Mesothelial cell of epicardium (in vitro differentiated cells): ENCODE measurements at regions not wholly inside any gene's neighbourhood (a gene's known extent, or its start where the extent isn't known, plus 50 kb on each side); places are given as distances from the start of the nearest gene placed in this dataset.

ENCODE experiments used
- DNase-seq, 2 experiments: peaks; one replicate each; pipeline ENCODE4 v3.0.0; 2021; ENCODE audit warnings: low spot score in 2 of 2; ENCODE audit not compliant: unreplicated experiment in 2 of 2
- H3K27ac Mint-ChIP-seq: 2 replicates; pipeline ENCODE4 v1.8.0; 2021; ENCODE audit warnings: mixed read lengths
- H3K27me3 Mint-ChIP-seq: 2 replicates; pipeline ENCODE4 v1.8.0; 2021; ENCODE audit warnings: low read depth, mixed read lengths
- H3K36me3 Mint-ChIP-seq: 2 replicates; pipeline ENCODE4 v1.8.0; 2021; ENCODE audit warnings: mixed read lengths
- H3K4me1 Mint-ChIP-seq: 2 replicates; pipeline ENCODE4 v1.8.0; 2021; ENCODE audit warnings: mixed read lengths
- H3K4me3 Mint-ChIP-seq: 2 replicates; pipeline ENCODE4 v1.8.0; 2021; ENCODE audit warnings: mild to moderate bottlenecking, moderate library complexity, mixed read lengths
- H3K9me3 Mint-ChIP-seq: 2 replicates; pipeline ENCODE4 v1.8.0; 2021; ENCODE audit warnings: mixed read lengths
- TF ChIP-seq, protein P1 (sequence below): fragments of 200-600 bp; sonication (generic); IDR thresholded peaks from one replicate; pipeline ENCODE4 v1.5.0; 2021; ENCODE audit warnings: antibody characterized with exemption; ENCODE audit not compliant: unreplicated experiment

DNA sequence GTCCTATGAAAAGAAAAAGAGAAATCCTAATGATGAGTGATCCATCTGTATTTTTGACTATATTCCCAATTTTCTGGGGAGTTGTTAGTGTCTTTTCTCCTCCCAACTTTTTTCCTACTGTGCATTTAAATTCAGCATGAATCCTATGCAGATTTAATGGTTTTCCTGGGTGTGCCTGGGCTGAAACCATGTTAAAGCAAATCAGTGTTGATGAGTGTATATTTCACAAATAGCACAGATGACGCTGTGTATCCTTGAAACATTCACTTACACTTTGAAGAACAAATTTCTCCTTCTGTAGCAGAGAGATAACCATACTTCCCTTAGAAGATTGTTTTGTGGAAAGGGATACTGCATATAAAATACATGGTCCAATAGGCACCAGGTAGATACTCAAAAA is 114.3 kb downstream of the TRIB2 start:
- no peak for DNase-seq
- Mint-ChIP-seq H3K4me3 (no peak overlapping the region), H3K4me1 (peaks cover under 1% of the 10 kb centered on the region), H3K9me3 (no peaks in the 10 kb centered on the region), H3K36me3 (no peaks in the 10 kb centered on the region), H3K27ac (no peak overlapping the region), H3K27me3 (no peaks in the 10 kb centered on the region)
- TF ChIP-seq, protein P1, sequence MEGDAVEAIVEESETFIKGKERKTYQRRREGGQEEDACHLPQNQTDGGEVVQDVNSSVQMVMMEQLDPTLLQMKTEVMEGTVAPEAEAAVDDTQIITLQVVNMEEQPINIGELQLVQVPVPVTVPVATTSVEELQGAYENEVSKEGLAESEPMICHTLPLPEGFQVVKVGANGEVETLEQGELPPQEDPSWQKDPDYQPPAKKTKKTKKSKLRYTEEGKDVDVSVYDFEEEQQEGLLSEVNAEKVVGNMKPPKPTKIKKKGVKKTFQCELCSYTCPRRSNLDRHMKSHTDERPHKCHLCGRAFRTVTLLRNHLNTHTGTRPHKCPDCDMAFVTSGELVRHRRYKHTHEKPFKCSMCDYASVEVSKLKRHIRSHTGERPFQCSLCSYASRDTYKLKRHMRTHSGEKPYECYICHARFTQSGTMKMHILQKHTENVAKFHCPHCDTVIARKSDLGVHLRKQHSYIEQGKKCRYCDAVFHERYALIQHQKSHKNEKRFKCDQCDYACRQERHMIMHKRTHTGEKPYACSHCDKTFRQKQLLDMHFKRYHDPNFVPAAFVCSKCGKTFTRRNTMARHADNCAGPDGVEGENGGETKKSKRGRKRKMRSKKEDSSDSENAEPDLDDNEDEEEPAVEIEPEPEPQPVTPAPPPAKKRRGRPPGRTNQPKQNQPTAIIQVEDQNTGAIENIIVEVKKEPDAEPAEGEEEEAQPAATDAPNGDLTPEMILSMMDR = no peak

DNA sequence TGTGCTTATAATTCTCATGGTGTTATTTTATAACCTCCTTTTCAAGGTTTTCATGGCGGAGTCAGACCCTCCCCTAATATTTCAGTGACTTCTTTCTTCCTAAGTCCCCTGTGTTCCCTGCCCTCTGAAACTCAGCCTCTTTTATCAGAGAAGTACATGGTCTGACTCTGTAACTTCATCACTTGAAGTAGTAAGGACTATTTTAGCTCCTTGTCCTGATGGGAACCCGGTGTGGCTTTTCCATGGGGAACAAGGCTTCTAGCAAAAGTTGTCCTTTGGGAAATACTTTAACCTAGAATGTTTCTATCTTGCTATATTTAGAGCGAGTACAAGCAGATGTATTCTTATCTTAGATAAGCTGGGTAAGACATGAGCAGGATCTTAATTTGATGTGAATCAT is 117.5 kb downstream of the TRIB2 start:
- DNase-seq = no peak
- H3K27ac Mint-ChIP-seq = no peak overlapping the region
- H3K4me3 Mint-ChIP-seq = no peak overlapping the region
- no peaks in the 10 kb centered on the region for H3K4me1 Mint-ChIP-seq
- no peaks in the 10 kb centered on the region for H3K36me3 Mint-ChIP-seq
- H3K27me3 Mint-ChIP-seq = no peaks in the 10 kb centered on the region
- H3K9me3 Mint-ChIP-seq = no peaks in the 10 kb centered on the region
- TF ChIP-seq, protein P1 = no peak

DNA sequence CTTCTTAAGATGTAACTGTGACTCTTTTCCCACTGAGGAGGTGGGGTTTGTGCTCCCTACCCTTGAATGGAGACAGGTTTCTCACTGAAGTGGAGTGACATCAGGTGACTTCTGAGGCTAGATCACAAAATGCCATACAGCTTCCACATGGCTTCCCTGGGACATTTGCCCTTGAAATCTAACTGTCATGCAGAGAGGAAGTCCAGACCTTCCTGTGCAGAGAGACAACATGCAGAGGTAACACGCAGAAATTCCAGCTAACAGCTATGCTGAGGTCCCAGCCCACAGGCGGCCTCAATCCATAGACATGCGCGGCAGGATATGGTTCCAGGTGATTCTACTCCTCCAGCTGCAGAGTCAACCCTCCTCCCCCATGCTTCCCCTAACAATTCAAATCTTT is 119.0 kb downstream of the TRIB2 start:
- Mint-ChIP-seq H3K4me1 (no peaks in the 10 kb centered on the region), H3K36me3 (no peaks in the 10 kb centered on the region)
- TF ChIP-seq, protein P1 = no peak

DNA sequence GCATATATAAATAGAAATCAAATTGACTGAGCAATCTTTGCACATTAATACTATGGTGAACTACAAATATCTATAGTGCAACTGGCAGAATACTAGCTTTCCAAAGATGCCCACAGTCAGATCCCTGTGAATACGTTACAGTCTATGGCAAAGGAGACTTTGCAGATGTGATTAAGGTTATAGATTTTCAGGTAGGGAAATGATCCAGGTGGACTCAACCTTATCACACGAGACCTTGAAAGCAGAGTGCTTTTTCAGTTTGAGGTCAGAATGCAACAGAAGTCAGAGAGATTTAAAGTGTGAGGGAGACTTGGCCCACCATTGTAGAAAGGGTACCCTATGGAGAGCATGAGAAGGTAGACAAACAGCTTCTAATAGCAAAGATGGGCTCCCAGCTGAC is 122.6 kb downstream of the TRIB2 start:
- no peaks in the 10 kb centered on the region for H3K36me3 Mint-ChIP-seq
- DNase-seq = no peak
- no peaks in the 10 kb centered on the region for H3K4me1 Mint-ChIP-seq
- H3K27me3 Mint-ChIP-seq = no peaks in the 10 kb centered on the region
- H3K27ac Mint-ChIP-seq = no peak overlapping the region
- peaks cover 9% of the 10 kb centered on the region for H3K9me3 Mint-ChIP-seq
- TF ChIP-seq, protein P1 = no peak
- H3K4me3 Mint-ChIP-seq = no peak overlapping the region

More for the DNA sequence above, 119.0 kb downstream of the TRIB2 start:
- H3K9me3 Mint-ChIP-seq = no peaks in the 10 kb centered on the region
- no peak for DNase-seq
- H3K27ac Mint-ChIP-seq = no peak overlapping the region
- no peaks in the 10 kb centered on the region for H3K27me3 Mint-ChIP-seq
- no peak overlapping the region for H3K4me3 Mint-ChIP-seq

DNA sequence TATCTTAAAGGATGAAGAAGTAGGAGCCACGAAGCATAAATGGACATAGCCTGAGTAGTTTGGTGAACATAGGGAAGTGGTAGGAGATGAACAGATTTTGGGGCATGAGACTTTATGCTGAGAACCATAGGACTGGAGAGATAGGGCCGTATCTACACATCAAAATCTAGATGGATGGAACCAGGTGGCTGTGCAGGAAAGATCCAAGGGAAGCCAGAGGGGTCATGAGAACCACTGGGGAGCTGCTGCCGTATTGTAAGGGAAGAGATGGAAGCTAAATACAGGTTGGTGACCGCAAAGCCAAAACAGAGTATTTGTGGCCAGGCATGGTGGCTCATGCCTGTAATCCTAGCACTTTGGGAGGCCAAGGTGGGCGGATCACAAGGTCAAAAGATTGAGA is 124.3 kb downstream of the TRIB2 start:
- Mint-ChIP-seq H3K27ac (no peak overlapping the region), H3K27me3 (no peaks in the 10 kb centered on the region), H3K4me1 (peaks cover 2% of the 10 kb centered on the region), H3K9me3 (peaks cover 9% of the 10 kb centered on the region), H3K36me3 (no peaks in the 10 kb centered on the region), H3K4me3 (no peak overlapping the region)
- DNase-seq = no peak
- TF ChIP-seq, protein P1 = no peak

DNA sequence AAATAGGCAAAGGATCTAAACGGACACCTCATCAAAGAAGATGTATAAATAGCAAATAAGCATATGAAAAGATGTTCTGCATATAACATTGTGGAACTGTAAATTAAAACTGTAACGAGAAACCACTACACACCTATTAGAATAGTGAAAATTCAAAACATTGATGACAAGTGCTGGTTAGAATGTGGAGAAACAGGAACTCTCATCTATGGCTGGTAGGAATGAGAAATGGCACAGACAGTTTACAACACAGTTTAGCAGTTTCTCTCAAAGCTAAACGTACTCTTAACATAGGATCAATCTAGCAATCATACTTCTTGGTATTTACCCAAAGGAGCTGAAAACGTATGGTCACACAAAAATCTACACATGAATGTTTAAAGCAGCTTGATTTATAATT is 126.2 kb downstream of the TRIB2 start:
- no peaks in the 10 kb centered on the region for H3K36me3 Mint-ChIP-seq
- no peak for DNase-seq
- TF ChIP-seq, protein P1 = no peak
- no peaks in the 10 kb centered on the region for H3K27me3 Mint-ChIP-seq
- peaks cover 2% of the 10 kb centered on the region for H3K4me1 Mint-ChIP-seq
- no peak overlapping the region for H3K4me3 Mint-ChIP-seq
- H3K9me3 Mint-ChIP-seq = peaks cover 9% of the 10 kb centered on the region
- no peak overlapping the region for H3K27ac Mint-ChIP-seq
